MCF 10A (cell line): ENCODE measurements at regions not wholly inside any gene's neighbourhood (a gene's known extent, or its start where the extent isn't known, plus 50 kb on each side); places are given as distances from the start of the nearest gene placed in this dataset.

Experiments
- BruUV-seq: library from RNA; stranded (reverse); fragments of 400-500 nt; replicated peaks from 2 replicates; lab custom pipeline; 2021; lab: Mats Ljungman, UMichigan
- CTCF ChIA-PET: fragments of 300-600 bp; sonication (Branson Sonifier 250); formaldehyde crosslinking; extraction: SDS; loops from one replicate; lab custom pipeline; 2021; ENCODE audit warnings: antibody characterized with exemption, inconsistent platforms; lab: Yijun Ruan, JAX
- POLR2A ChIA-PET: fragments of 300-600, 350-650 bp; sonication (Branson Sonifier 250); formaldehyde crosslinking; extraction: SDS; loops from one replicate; lab custom pipeline; 2020; ENCODE audit warnings: antibody characterized with exemption, inconsistent platforms; lab: Yijun Ruan, JAX
- DNase-seq: peaks from one replicate; pipeline ENCODE4 v3.0.0-alpha.2; 2018; ENCODE audit not compliant: unreplicated experiment
- H3K27ac Mint-ChIP-seq: one replicate; pipeline ENCODE4 v1.8.0; 2022; ENCODE audit warnings: mild to moderate bottlenecking, low read depth, mixed read lengths; ENCODE audit not compliant: unreplicated experiment
- H3K27me3 Mint-ChIP-seq: one replicate; pipeline ENCODE4 v1.8.0; 2022; ENCODE audit warnings: mixed read lengths; ENCODE audit not compliant: insufficient read depth, unreplicated experiment
- H3K36me3 Mint-ChIP-seq: one replicate; pipeline ENCODE4 v1.8.0; 2022; ENCODE audit warnings: mild to moderate bottlenecking, moderate library complexity, mixed read lengths; ENCODE audit not compliant: insufficient read depth, unreplicated experiment
- H3K4me1 Mint-ChIP-seq: one replicate; pipeline ENCODE4 v1.8.0; 2022; ENCODE audit warnings: mixed read lengths; ENCODE audit not compliant: insufficient read depth, unreplicated experiment
- H3K4me3 Mint-ChIP-seq: one replicate; pipeline ENCODE4 v1.8.0; 2022; ENCODE audit warnings: mild to moderate bottlenecking, moderate library complexity, mixed read lengths; ENCODE audit not compliant: unreplicated experiment
- H3K9me3 Mint-ChIP-seq: one replicate; pipeline ENCODE4 v1.8.0; 2022; ENCODE audit warnings: mixed read lengths; ENCODE audit not compliant: unreplicated experiment
- intact Hi-C: fragments of 100-400 bp; cut with micrococcal nuclease; formaldehyde crosslinking; loops from 2 replicates; pipeline ENCODE4 v1.14.1; 2022
- TF ChIP-seq, protein P1 (sequence below): fragments of 200-600 bp; IDR thresholded peaks from one replicate; pipeline ENCODE4 v1.8.0; 2022; ENCODE audit warnings: antibody characterized with exemption, mild to moderate bottlenecking; ENCODE audit not compliant: unreplicated experiment

- Mint-ChIP-seq H3K4me1 (no peaks in the 10 kb centered on the region), H3K9me3 (no peaks in the 10 kb centered on the region), H3K27me3 (no peaks in the 10 kb centered on the region), H3K36me3 (no peaks in the 10 kb centered on the region), H3K27ac (no peak overlapping the region), H3K4me3 (no peak overlapping the region)
- no peak for DNase-seq
- CTCF ChIA-PET = no interaction called here
- POLR2A ChIA-PET = interaction anchor here (0.6 kb wide), 1 partner anchor 290 kb away, joined by 3 read pairs; no protein-coding TSS in a partner anchor
- TF ChIP-seq, protein P1, sequence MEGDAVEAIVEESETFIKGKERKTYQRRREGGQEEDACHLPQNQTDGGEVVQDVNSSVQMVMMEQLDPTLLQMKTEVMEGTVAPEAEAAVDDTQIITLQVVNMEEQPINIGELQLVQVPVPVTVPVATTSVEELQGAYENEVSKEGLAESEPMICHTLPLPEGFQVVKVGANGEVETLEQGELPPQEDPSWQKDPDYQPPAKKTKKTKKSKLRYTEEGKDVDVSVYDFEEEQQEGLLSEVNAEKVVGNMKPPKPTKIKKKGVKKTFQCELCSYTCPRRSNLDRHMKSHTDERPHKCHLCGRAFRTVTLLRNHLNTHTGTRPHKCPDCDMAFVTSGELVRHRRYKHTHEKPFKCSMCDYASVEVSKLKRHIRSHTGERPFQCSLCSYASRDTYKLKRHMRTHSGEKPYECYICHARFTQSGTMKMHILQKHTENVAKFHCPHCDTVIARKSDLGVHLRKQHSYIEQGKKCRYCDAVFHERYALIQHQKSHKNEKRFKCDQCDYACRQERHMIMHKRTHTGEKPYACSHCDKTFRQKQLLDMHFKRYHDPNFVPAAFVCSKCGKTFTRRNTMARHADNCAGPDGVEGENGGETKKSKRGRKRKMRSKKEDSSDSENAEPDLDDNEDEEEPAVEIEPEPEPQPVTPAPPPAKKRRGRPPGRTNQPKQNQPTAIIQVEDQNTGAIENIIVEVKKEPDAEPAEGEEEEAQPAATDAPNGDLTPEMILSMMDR = no peak
- BruUV-seq = no TSS peak
- intact Hi-C loops = no loop called here
Observed at GRCh38 chr6:142627474-142627873, 317.5 kb downstream of the HIVEP2 start.

- H3K9me3 Mint-ChIP-seq = no peaks in the 10 kb centered on the region
- H3K27ac Mint-ChIP-seq = no peak overlapping the region
- no peak overlapping the region for H3K4me3 Mint-ChIP-seq
- intact Hi-C loops = no loop called here
- no TSS peak for BruUV-seq
- ChIA-PET CTCF (interaction anchor here (0.5 kb wide), 1 partner anchor 85 kb away, joined by 3 read pairs; no protein-coding TSS in a partner anchor), POLR2A (no interaction called here)
- H3K4me1 Mint-ChIP-seq = peaks cover 7% of the 10 kb centered on the region
- H3K36me3 Mint-ChIP-seq = no peaks in the 10 kb centered on the region
- DNase-seq = no peak
- TF ChIP-seq, protein P1 = no peak
- H3K27me3 Mint-ChIP-seq = no peaks in the 10 kb centered on the region
Observed at GRCh38 chr6:142631517-142632385, 313.2 kb downstream of the HIVEP2 start.

GRCh38 chr6:142633317-142633716 lies 311.7 kb downstream of the HIVEP2 start:
- POLR2A ChIA-PET = no interaction called here
- CTCF ChIA-PET = interaction anchor here (0.6 kb wide), 2 partner anchors 49 to 436 kb away, joined by 3 read pairs; no protein-coding TSS in a partner anchor
- H3K4me3 Mint-ChIP-seq = no peak overlapping the region
- intact Hi-C loops = no loop called here
- no peak for DNase-seq
- no peaks in the 10 kb centered on the region for H3K27me3 Mint-ChIP-seq
- H3K36me3 Mint-ChIP-seq = no peaks in the 10 kb centered on the region
- TF ChIP-seq, protein P1 = no peak
- H3K9me3 Mint-ChIP-seq = no peaks in the 10 kb centered on the region
- no peak overlapping the region for H3K27ac Mint-ChIP-seq
- no TSS peak for BruUV-seq
- peaks cover 7% of the 10 kb centered on the region for H3K4me1 Mint-ChIP-seq

DNA sequence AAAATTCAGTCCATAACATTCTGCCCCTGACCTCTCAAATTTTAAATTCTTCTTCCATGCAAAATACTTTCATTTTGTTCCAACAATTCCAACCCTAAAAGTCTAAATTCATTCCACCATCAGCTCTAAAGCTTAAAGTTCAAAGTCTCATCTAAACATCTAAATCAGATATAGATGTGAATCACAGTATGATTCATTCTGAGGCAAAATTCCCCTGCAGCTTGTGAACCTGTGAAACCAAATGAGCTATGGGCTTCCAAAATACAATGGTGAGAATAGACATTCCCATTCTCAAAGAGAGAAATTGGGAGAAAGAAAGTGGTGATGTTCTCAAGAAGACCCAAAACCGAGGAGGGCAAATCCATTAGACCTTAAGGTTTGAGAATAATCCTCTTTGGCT lies 309.8 kb downstream of the HIVEP2 start:
- Mint-ChIP-seq H3K36me3 (no peaks in the 10 kb centered on the region), H3K4me1 (peaks cover 7% of the 10 kb centered on the region), H3K27ac (no peak overlapping the region), H3K9me3 (no peaks in the 10 kb centered on the region), H3K27me3 (peaks cover 8% of the 10 kb centered on the region), H3K4me3 (no peak overlapping the region)
- ChIA-PET CTCF (interaction anchor here (1.3 kb wide), 1 partner anchor 67 kb away, joined by 3 read pairs; no protein-coding TSS in a partner anchor), POLR2A (interaction anchor here (1.2 kb wide), 1 partner anchor 69 kb away, joined by 3 read pairs; no protein-coding TSS in a partner anchor)
- TF ChIP-seq, protein P1 = no peak
- no TSS peak for BruUV-seq
- intact Hi-C loops = no loop called here
- peak; percentile 13 for DNase-seq
